Endothelial cell of umbilical vein (primary cell): ENCODE measurements at regions not wholly inside any gene's neighbourhood (a gene's known extent, or its start where the extent isn't known, plus 50 kb on each side); places are given as distances from the start of the nearest gene placed in this dataset.

ENCODE experiments used
- BruUV-seq: library from RNA; stranded (reverse); fragments of 400-500 nt; replicated peaks from 2 replicates; lab custom pipeline; 2021; lab: Mats Ljungman, UMichigan
- CTCF ChIA-PET: fragments of 300-600, 350-600 bp; sonication (Branson Sonifier 250); formaldehyde crosslinking; loops from one replicate; lab custom pipeline; 2021; ENCODE audit warnings: antibody characterized with exemption, inconsistent platforms; lab: Charles Lee
- POLR2A ChIA-PET: fragments of 300-600, 350-600 bp; sonication (Branson Sonifier 250); formaldehyde crosslinking; loops from one replicate; lab custom pipeline; 2021; ENCODE audit warnings: antibody characterized with exemption, inconsistent platforms; lab: Charles Lee
- DNase-seq: peaks from one replicate; pipeline ENCODE4 v3.0.0-alpha.2; 2011; ENCODE audit warnings: low read depth, low spot score
- FAIRE-seq: peaks from 2 replicates; lab custom pipeline; 2011; peaks lifted over from hg19 to GRCh38; lab: Jason Lieb, UNC
- H2AFZ ChIP-seq: 2 replicates; pipeline ENCODE4 v1.6.0; 2012; ENCODE audit warnings: low read depth, low read length, control low read depth, inconsistent platforms
- H3K27ac ChIP-seq: 2 replicates; pipeline ENCODE4 v1.5.1; 2011; ENCODE audit warnings: low read depth, mild to moderate bottlenecking, control low read depth, low read length, moderate library complexity; ENCODE audit not compliant: insufficient read depth
- H3K27me3 ChIP-seq, 2 experiments: 2 replicates each; pipeline versions ENCODE4 v1.6.0 to v1.6.1; 2011; ENCODE audit warnings: low read length in 2 of 2, mixed read lengths in 1 of 2; ENCODE audit not compliant: control insufficient read depth in 2 of 2, insufficient read depth in 2 of 2
- H3K36me3 ChIP-seq, 2 experiments: 2 replicates in 1 of 2; 3 replicates in 1 of 2; pipeline ENCODE4 v1.5.1; 2011; ENCODE audit warnings: low read length in 2 of 2, mild to moderate bottlenecking in 1 of 2, moderate library complexity in 1 of 2; ENCODE audit not compliant: control insufficient read depth in 2 of 2, insufficient read depth in 2 of 2; ENCODE audit errors: extremely low read depth in 1 of 2
- H3K4me1 ChIP-seq: 3 replicates; pipeline ENCODE4 v1.5.1; 2011; ENCODE audit warnings: mild to moderate bottlenecking, low read length; ENCODE audit not compliant: control insufficient read depth, insufficient read depth; ENCODE audit errors: extremely low read depth
- H3K4me2 ChIP-seq: 2 replicates; pipeline ENCODE4 v1.6.1; 2011; ENCODE audit warnings: low read length, control low read depth, mixed read lengths; ENCODE audit not compliant: insufficient read depth
- H3K4me3 ChIP-seq, 3 experiments: fragments of 200-600 bp in 1 of 3; sonication (generic), shearing (Covaris generic) in 1 of 3; replicated peaks in 1 of 3; 2 replicates each; pipeline ENCODE4 v1.5.1; 2011 to 2016; ENCODE audit warnings: control low read depth in 3 of 3, low read length in 3 of 3, mild to moderate bottlenecking in 2 of 3, inconsistent platforms in 1 of 3, low read depth in 1 of 3, moderate library complexity in 1 of 3; ENCODE audit not compliant: insufficient read depth in 1 of 3
- H3K79me2 ChIP-seq: 2 replicates; pipeline ENCODE4 v1.6.0; 2012; ENCODE audit warnings: low read length, inconsistent platforms; ENCODE audit not compliant: control insufficient read depth, insufficient read depth
- H3K9ac ChIP-seq: replicated peaks from 2 replicates; pipeline ENCODE3; 2011; ENCODE audit warnings: low read length, control low read depth; ENCODE audit not compliant: insufficient read depth; ENCODE audit errors: extremely low read depth
- H3K9me1 ChIP-seq: replicated peaks from 3 replicates; pipeline ENCODE4 v1.6.0; 2011; ENCODE audit warnings: mild to moderate bottlenecking, low read length; ENCODE audit not compliant: control insufficient read depth, insufficient read depth; ENCODE audit errors: extremely low read depth
- H3K9me3 ChIP-seq: replicated peaks from 2 replicates; pipeline ENCODE4 v1.5.1; 2012; ENCODE audit warnings: low read length, inconsistent platforms; ENCODE audit not compliant: control insufficient read depth, insufficient read depth
- H4K20me1 ChIP-seq: replicated peaks from 2 replicates; pipeline ENCODE3; 2011; ENCODE audit warnings: mild to moderate bottlenecking, low read length; ENCODE audit not compliant: control insufficient read depth, insufficient read depth; ENCODE audit errors: extremely low read depth
- CTCF ChIP-seq, 2 donors: IDR thresholded peaks; 1 replicate in 1 of 2; 2 replicates in 1 of 2; pipeline ENCODE4 v1.5.1; 2011; ENCODE audit warnings: low read length in 2 of 2, mild to moderate bottlenecking in 2 of 2, moderate library complexity in 2 of 2, control low read depth in 1 of 2, inconsistent platforms in 1 of 2, low read depth in 1 of 2; ENCODE audit not compliant: insufficient read depth in 1 of 2; ENCODE audit errors: extremely low read depth in 1 of 2
- EZH2 ChIP-seq: IDR thresholded peaks from 2 replicates; pipeline ENCODE4 v1.6.1; 2012; ENCODE audit warnings: borderline replicate concordance, low read depth, mild to moderate bottlenecking, moderate library complexity, low read length, inconsistent platforms; ENCODE audit not compliant: severe bottlenecking
- FOS ChIP-seq: IDR thresholded peaks from 2 replicates; pipeline ENCODE4 v1.6.1; 2011; ENCODE audit warnings: mild to moderate bottlenecking, low read length, moderate library complexity, borderline replicate concordance; ENCODE audit not compliant: insufficient read depth
- GATA2 ChIP-seq: IDR thresholded peaks from 2 replicates; pipeline ENCODE4 v1.7.0; 2011; ENCODE audit warnings: low read depth, mild to moderate bottlenecking, moderate library complexity, mixed read lengths, low read length; ENCODE audit not compliant: insufficient read length, insufficient read depth
- JUN ChIP-seq: IDR thresholded peaks from 2 replicates; pipeline ENCODE4 v1.6.1; 2011; ENCODE audit warnings: borderline replicate concordance, low read depth; ENCODE audit not compliant: insufficient read length, insufficient read depth
- MAX ChIP-seq: IDR thresholded peaks from 2 replicates; pipeline ENCODE4 v1.6.1; 2011; ENCODE audit not compliant: insufficient read depth, insufficient read length
- MYC ChIP-seq: IDR thresholded peaks from one replicate; pipeline ENCODE4 v1.6.1; 2011; ENCODE audit warnings: mild to moderate bottlenecking, low read depth, low read length
- POLR2A ChIP-seq: IDR thresholded peaks from 2 replicates; pipeline ENCODE4 v1.6.1; 2012; ENCODE audit warnings: low read depth, mild to moderate bottlenecking, control low read depth, low read length
- POLR2AphosphoS5 ChIP-seq: IDR thresholded peaks from 2 replicates; pipeline ENCODE4 v1.6.1; 2012; ENCODE audit warnings: low read depth, mild to moderate bottlenecking, control low read depth, low read length, moderate library complexity; ENCODE audit not compliant: insufficient read depth
- dilution Hi-C: fragments of 300-500 bp; cut with MboI; formaldehyde crosslinking; loops from one replicate; pipeline ENCODE4 v1.15.0; 2019; ENCODE audit warnings: low sequenced_read_pairs; ENCODE audit not compliant: extremely low pct_ligation_motif_present
- intact Hi-C: fragments of 100-400 bp; cut with micrococcal nuclease; formaldehyde crosslinking; loops from one replicate; pipeline ENCODE4 v1.10.0; 2022

GRCh38 chr3:102536456-102536855, 101.6 kb downstream of the ZPLD1 start:
- DNase-seq: peak; percentile 30
- Histone ChIP-seq H3K4me2 (no peak overlapping the region), H3K27ac (no peak overlapping the region), H3K9me1 (no peaks in the 10 kb centered on the region), H4K20me1 (no peaks in the 10 kb centered on the region), H3K4me3 (no peak overlapping the region), H3K27me3 (peaks cover 1 to 13% of the 10 kb centered on the region in 2 experiments), H3K36me3 (no peaks in the 10 kb centered on the region), H2AFZ (no peak overlapping the region), H3K9ac (no peak overlapping the region), H3K9me3 (no peaks in the 10 kb centered on the region), H3K4me1 (no peaks in the 10 kb centered on the region), H3K79me2 (no peaks in the 10 kb centered on the region)
- intact Hi-C loops: loop anchor here (1.0 to 5.0 kb wide), 3 partner anchors 307 to 839 kb away; no protein-coding TSS in a partner anchor
- dilution Hi-C loops: no loop called here
- TF ChIP-seq EZH2 (no peak), CTCF (IDR thresholded peaks at IDR 0.05; ENCODE audit: extremely low read depth in 1 of 2, insufficient read depth in 1 of 2, low read depth in 1 of 2, low read length in 2 of 2) (peak in 1 of 2 donors; percentile 9)
- FAIRE-seq: peak; percentile 74
- CTCF ChIA-PET: interaction anchor here (0.8 to 7.2 kb wide), 21 partner anchors 9 to 840 kb away, joined by 3 to 304 read pairs (median 3); no protein-coding TSS in a partner anchor
- POLR2A ChIA-PET: interaction anchor here (1.0 kb wide), 1 partner anchor 308 kb away, joined by 4 read pairs; no protein-coding TSS in a partner anchor
- BruUV-seq: no TSS peak

DNA sequence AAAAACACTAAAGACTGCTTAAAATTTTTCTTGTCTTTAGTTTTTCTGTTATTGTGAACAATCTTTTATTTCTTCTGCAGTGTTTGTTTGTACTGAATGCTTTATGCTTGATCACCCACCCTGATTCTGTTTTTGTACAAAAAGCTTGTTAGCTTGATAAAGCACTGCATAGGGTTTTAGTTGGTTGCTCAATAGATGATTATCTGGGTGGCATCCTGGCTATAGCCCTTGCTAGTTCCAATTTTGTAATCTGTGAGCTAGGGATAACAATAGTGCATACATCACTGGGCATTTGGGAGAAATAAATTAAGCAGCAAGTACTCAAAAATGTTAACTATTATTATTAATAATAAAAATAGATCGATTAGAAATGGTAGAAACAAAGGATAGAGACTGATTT, 102.3 kb downstream of the ZPLD1 start:
- Histone ChIP-seq H4K20me1 (no peaks in the 10 kb centered on the region), H3K9me1 (no peaks in the 10 kb centered on the region), H3K27ac (no peak overlapping the region), H3K27me3 (peaks cover 1 to 13% of the 10 kb centered on the region in 2 experiments), H2AFZ (no peak overlapping the region), H3K79me2 (no peaks in the 10 kb centered on the region), H3K4me1 (no peaks in the 10 kb centered on the region), H3K4me2 (no peak overlapping the region), H3K4me3 (no peak overlapping the region), H3K9ac (no peak overlapping the region), H3K9me3 (no peaks in the 10 kb centered on the region), H3K36me3 (no peaks in the 10 kb centered on the region)
- no peak for FAIRE-seq
- no TSS peak for BruUV-seq
- dilution Hi-C loops (no loop called here), intact Hi-C loops (loop anchor here (5.0 kb wide), 1 partner anchor 840 kb away; no protein-coding TSS in a partner anchor)
- CTCF ChIA-PET: interaction anchor here (0.8 to 7.2 kb wide), 18 partner anchors 10 to 841 kb away, joined by 3 to 304 read pairs (median 5); no protein-coding TSS in a partner anchor
- DNase-seq: no peak
- POLR2A ChIA-PET: no interaction called here
- TF ChIP-seq EZH2: no peak
- TF ChIP-seq CTCF (IDR thresholded peaks at IDR 0.05; ENCODE audit: extremely low read depth in 1 of 2, insufficient read depth in 1 of 2, low read depth in 1 of 2, low read length in 2 of 2): no peak
- no peak for TF ChIP-seq MAX
- TF ChIP-seq POLR2A: no peak
- no peak for TF ChIP-seq JUN
- no peak for TF ChIP-seq FOS
- TF ChIP-seq POLR2AphosphoS5: no peak
- no peak for TF ChIP-seq MYC
- no peak for TF ChIP-seq GATA2
